ENCODE measurements at regions not wholly inside any gene's neighbourhood (a gene's known extent, or its start where the extent isn't known, plus 50 kb on each side); places are given as distances from the start of the nearest gene placed in this dataset.

DNA sequence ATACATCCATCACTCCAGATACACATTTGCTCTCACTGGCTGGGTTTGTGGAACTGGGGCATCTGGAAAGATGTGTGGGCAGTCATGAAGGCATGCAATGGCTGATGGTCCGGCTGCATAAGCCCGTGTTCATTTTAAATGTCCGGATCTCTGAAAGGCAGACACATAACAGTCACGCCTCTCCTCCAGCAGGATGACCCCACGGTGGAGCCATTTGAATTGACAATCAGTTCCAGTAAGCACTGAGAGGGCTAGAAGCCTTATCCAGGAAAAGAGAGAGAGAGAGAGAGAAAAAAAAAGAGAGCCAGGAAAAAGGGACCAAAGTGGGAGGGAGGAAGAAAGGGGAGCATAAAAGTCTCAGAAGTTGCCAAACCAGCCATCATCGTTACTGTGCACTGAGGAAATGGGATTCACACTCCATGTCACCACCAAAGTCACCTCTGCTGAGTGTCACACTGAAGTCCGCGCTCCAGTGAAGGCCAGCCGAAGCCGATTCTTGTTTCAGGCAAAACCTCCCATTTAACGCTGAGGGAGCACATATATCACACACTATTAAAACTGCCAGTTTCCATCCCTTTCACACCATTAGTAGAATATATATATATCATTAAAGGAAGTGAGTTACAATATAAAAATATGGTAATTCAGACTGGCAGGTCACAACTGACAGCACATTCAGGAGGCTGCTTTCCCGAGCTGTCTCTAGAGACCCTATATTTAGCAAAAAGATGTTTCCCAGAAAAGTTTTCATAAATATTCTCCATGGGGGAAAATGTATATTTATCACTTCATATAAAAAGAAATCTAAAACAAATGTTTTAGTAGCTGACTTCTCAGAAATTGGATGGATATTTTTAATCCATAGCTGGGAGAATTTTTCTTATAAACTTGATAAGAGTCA, 142.0 kb downstream of the ACTR3 start:
- Mint-ChIP-seq H3K27ac (no peak overlapping the region), H3K4me3 (no peak overlapping the region), H3K27me3 (ENCODE audit: low read depth) (peaks cover 5% of the 10 kb centered on the region), H3K9me3 (peaks cover 13% of the 10 kb centered on the region), H3K36me3 (no peaks in the 10 kb centered on the region), H3K4me1 (no peaks in the 10 kb centered on the region)
- TF ChIP-seq, protein P1, sequence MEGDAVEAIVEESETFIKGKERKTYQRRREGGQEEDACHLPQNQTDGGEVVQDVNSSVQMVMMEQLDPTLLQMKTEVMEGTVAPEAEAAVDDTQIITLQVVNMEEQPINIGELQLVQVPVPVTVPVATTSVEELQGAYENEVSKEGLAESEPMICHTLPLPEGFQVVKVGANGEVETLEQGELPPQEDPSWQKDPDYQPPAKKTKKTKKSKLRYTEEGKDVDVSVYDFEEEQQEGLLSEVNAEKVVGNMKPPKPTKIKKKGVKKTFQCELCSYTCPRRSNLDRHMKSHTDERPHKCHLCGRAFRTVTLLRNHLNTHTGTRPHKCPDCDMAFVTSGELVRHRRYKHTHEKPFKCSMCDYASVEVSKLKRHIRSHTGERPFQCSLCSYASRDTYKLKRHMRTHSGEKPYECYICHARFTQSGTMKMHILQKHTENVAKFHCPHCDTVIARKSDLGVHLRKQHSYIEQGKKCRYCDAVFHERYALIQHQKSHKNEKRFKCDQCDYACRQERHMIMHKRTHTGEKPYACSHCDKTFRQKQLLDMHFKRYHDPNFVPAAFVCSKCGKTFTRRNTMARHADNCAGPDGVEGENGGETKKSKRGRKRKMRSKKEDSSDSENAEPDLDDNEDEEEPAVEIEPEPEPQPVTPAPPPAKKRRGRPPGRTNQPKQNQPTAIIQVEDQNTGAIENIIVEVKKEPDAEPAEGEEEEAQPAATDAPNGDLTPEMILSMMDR (IDR thresholded peaks at IDR 0.05; ENCODE audit: unreplicated experiment), result no peak
- no peak for DNase-seq (ENCODE audit: low spot score in 2 of 2, unreplicated experiment in 2 of 2)

DNA sequence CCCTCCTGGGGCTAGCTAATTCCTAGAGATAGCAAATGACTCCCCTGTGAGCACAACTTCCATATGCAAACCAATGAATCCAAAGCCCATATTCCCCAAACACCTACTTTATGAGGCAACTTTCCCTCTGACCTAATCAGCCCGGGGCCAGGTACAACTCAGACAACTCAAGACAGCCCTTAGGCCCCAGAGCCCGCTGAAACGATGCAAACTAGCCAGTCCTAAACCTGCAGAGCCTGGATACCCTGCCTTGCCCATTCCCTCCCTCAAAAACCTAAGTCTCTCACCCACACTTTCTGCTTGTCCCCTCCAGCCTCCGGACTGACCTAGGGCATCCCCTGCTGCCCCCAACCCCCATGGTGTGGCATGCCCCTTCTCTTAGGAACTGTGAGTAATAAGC, 142.8 kb downstream of the ACTR3 start:
- H3K27me3 Mint-ChIP-seq (ENCODE audit: low read depth), result peaks cover 5% of the 10 kb centered on the region
- no peaks in the 10 kb centered on the region for H3K4me1 Mint-ChIP-seq
- DNase-seq (ENCODE audit: low spot score in 2 of 2, unreplicated experiment in 2 of 2), result no peak
- H3K9me3 Mint-ChIP-seq, result peaks cover 14% of the 10 kb centered on the region
- H3K36me3 Mint-ChIP-seq, result no peaks in the 10 kb centered on the region
- no peak overlapping the region for H3K27ac Mint-ChIP-seq
- TF ChIP-seq, protein P1 (IDR thresholded peaks at IDR 0.05; ENCODE audit: unreplicated experiment), result no peak
- H3K4me3 Mint-ChIP-seq, result no peak overlapping the region

DNA sequence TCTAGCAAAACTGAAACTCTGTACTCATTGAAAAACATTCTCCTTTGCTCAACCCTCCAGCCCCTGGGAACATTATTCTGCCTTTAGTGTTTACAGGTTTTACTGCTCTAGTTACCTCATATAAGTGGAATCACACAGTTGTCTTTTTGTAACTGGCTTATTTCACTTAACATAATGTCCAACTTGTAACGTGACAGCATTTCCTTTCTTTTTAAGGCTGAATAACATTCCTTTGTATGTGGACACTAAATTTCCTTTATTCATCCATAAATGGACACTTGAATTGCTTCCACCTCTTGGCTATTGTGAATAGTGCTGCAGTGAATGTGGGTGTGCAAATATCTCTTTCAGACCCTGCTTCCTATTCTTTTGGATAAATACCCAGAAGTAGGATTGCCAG, 144.9 kb downstream of the ACTR3 start:
- H3K36me3 Mint-ChIP-seq, result no peaks in the 10 kb centered on the region
- H3K4me3 Mint-ChIP-seq, result no peak overlapping the region
- H3K4me1 Mint-ChIP-seq, result no peaks in the 10 kb centered on the region
- peaks cover 3% of the 10 kb centered on the region for H3K27me3 Mint-ChIP-seq (ENCODE audit: low read depth)
- TF ChIP-seq, protein P1 (IDR thresholded peaks at IDR 0.05; ENCODE audit: unreplicated experiment), result no peak
- no peak overlapping the region for H3K27ac Mint-ChIP-seq
- peaks cover 9% of the 10 kb centered on the region for H3K9me3 Mint-ChIP-seq
- no peak for DNase-seq (ENCODE audit: low spot score in 2 of 2, unreplicated experiment in 2 of 2)

DNA sequence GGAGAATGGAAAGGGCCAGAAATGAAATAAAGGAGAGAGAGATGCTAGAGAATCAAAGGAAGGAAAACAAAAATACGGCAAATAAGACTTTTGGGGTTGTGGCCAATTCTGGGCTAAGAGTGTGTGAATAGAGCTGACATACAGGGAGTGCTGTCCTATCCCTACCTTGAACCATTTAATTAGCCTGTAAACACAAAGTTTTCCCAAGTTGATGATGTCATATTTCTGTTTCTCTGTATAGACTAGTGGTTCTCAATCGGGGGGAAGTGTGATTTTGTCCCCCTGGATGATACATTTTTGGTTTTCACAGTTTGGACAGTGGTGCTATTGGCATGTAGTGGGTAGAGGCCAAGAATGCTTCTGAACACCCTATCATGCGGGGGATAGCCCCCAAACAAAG, 148.8 kb downstream of the ACTR3 start:
- Mint-ChIP-seq H3K4me3 (no peak overlapping the region), H3K27ac (no peak overlapping the region), H3K4me1 (no peaks in the 10 kb centered on the region), H3K27me3 (ENCODE audit: low read depth) (peaks cover 4% of the 10 kb centered on the region), H3K9me3 (peaks cover 9% of the 10 kb centered on the region), H3K36me3 (no peaks in the 10 kb centered on the region)
- DNase-seq (ENCODE audit: low spot score in 2 of 2, unreplicated experiment in 2 of 2), result no peak
- TF ChIP-seq, protein P1 (IDR thresholded peaks at IDR 0.05; ENCODE audit: unreplicated experiment), result no peak

DNA sequence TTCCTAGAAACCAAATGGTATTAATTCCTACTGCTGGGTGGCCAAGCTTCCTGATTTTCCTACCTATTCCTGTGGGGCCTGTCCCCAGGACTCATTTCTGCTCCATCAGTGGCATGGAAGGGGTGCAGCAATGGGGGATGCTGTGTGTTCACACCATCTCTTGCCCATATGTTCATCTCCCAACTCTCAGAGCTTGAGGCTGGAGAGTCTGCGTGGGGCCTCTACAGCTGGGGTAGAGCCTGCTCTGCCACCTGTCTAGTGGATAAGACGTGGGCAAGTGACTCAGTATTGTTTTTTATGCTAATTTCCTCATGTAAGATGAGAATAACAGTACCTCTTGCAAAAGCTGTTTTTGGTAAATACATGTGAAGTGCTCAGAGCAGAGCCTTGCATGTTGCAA, 149.8 kb downstream of the ACTR3 start:
- no peak for DNase-seq (ENCODE audit: low spot score in 2 of 2, unreplicated experiment in 2 of 2)
- Mint-ChIP-seq H3K36me3 (no peaks in the 10 kb centered on the region), H3K9me3 (peaks cover 9% of the 10 kb centered on the region), H3K27ac (no peak overlapping the region), H3K27me3 (ENCODE audit: low read depth) (peaks cover 1% of the 10 kb centered on the region), H3K4me3 (no peak overlapping the region), H3K4me1 (no peaks in the 10 kb centered on the region)
- TF ChIP-seq, protein P1 (IDR thresholded peaks at IDR 0.05; ENCODE audit: unreplicated experiment), result no peak

Measured in mesothelial cell of epicardium (in vitro differentiated cells).